ENCODE measurements at regions not wholly inside any gene's neighbourhood (a gene's known extent, or its start where the extent isn't known, plus 50 kb on each side); places are given as distances from the start of the nearest gene placed in this dataset.

GRCh38 chr10:126795318-126795717, 109.9 kb upstream of the DOCK1 start:
- H3K27ac ChIP-seq (ENCODE audit: control insufficient read depth, insufficient read depth), result no peak overlapping the region
- no peaks in the 10 kb centered on the region for H3K36me3 ChIP-seq (ENCODE audit: control insufficient read depth in 2 of 2, insufficient read depth in 2 of 2, low read length in 1 of 2)
- ChIA-PET CTCF (no interaction called here), POLR2A (no interaction called here), RAD21 (ENCODE audit: unreplicated experiment) (no interaction called here), SMC1A (ENCODE audit: uncharacterized antibody, unreplicated experiment) (no interaction called here)
- no peaks in the 10 kb centered on the region for H3K79me2 ChIP-seq (ENCODE audit: control insufficient read depth, insufficient read depth, low read length)
- no TSS peak for BruUV-seq (replicated peaks)
- no peak for TF ChIP-seq SIN3A (IDR thresholded peaks at IDR 0.05; ENCODE audit: low read depth, low read length)
- no peak overlapping the region for H3K4me3 ChIP-seq
- DNase-seq (ENCODE audit: low read depth, low spot score), result no peak
- intact Hi-C loops (cut with micrococcal nuclease; ENCODE audit: unreplicated experiment) (no loop called here), in situ Hi-C loops (cut with MboI) (no loop called here)
- ATAC-seq, result no peak
- H3K9me3 ChIP-seq (replicated peaks; ENCODE audit: control insufficient read depth, insufficient read depth, low read length), result no peaks in the 10 kb centered on the region; the same call in 2 of the 3 replicates
- no peak for FAIRE-seq
- H3K27me3 ChIP-seq (replicated peaks in 1 of 2; ENCODE audit: control insufficient read depth in 2 of 2, insufficient read depth in 2 of 2, low read length in 1 of 2), result no peaks in the 10 kb centered on the region
- 23% methylated on average over 2 of the region's 2 CpGs for WGBS (ENCODE audit: insufficient coverage, insufficient replicate concordance, low lambda C conversion rate, missing lambda C conversion rate)
- no peak overlapping the region for H2AFZ ChIP-seq (ENCODE audit: control insufficient read depth, low read depth, low read length)
- no peaks in the 10 kb centered on the region for H4K20me1 ChIP-seq (ENCODE audit: control insufficient read depth, insufficient read depth)
- H3K9ac ChIP-seq (ENCODE audit: control insufficient read depth, insufficient read depth, low read length), result no peak overlapping the region
- H3K4me2 ChIP-seq (ENCODE audit: control insufficient read depth, insufficient read depth), result no peak overlapping the region
- H3K4me1 ChIP-seq (ENCODE audit: control insufficient read depth, insufficient read depth, low read length), result no peaks in the 10 kb centered on the region

GRCh38 chr10:126798649-126799048, 106.6 kb upstream of the DOCK1 start:
- Histone ChIP-seq H3K27me3 (replicated peaks in 1 of 2; ENCODE audit: control insufficient read depth in 2 of 2, insufficient read depth in 2 of 2, low read length in 1 of 2) (no peaks in the 10 kb centered on the region), H3K9me3 (replicated peaks; ENCODE audit: control insufficient read depth, insufficient read depth, low read length) (no peaks in the 10 kb centered on the region; the same call in 2 of the 3 replicates), H4K20me1 (ENCODE audit: control insufficient read depth, insufficient read depth) (no peaks in the 10 kb centered on the region), H3K4me1 (ENCODE audit: control insufficient read depth, insufficient read depth, low read length) (no peaks in the 10 kb centered on the region), H2AFZ (ENCODE audit: control insufficient read depth, low read depth, low read length) (no peak overlapping the region), H3K9ac (ENCODE audit: control insufficient read depth, insufficient read depth, low read length) (no peak overlapping the region), H3K27ac (ENCODE audit: control insufficient read depth, insufficient read depth) (no peak overlapping the region), H3K36me3 (ENCODE audit: control insufficient read depth in 2 of 2, insufficient read depth in 2 of 2, low read length in 1 of 2) (no peaks in the 10 kb centered on the region), H3K4me3 (no peak overlapping the region), H3K79me2 (ENCODE audit: control insufficient read depth, insufficient read depth, low read length) (no peaks in the 10 kb centered on the region), H3K4me2 (ENCODE audit: control insufficient read depth, insufficient read depth) (no peak overlapping the region)
- FAIRE-seq, result no peak
- no TSS peak for BruUV-seq (replicated peaks)
- ChIA-PET CTCF (no interaction called here), POLR2A (no interaction called here), RAD21 (ENCODE audit: unreplicated experiment) (no interaction called here), SMC1A (ENCODE audit: uncharacterized antibody, unreplicated experiment) (no interaction called here)
- in situ Hi-C loops (cut with MboI) (no loop called here), intact Hi-C loops (cut with micrococcal nuclease; ENCODE audit: unreplicated experiment) (no loop called here)
- DNase-seq (ENCODE audit: low read depth, low spot score), result no peak
- WGBS (ENCODE audit: insufficient coverage, insufficient replicate concordance, low lambda C conversion rate, missing lambda C conversion rate), result 15% methylated on average over 13 of the region's 13 CpGs
- no peak for ATAC-seq
- no peak for TF ChIP-seq ZNF274 (IDR thresholded peaks at IDR 0.05; ENCODE audit: insufficient read depth, insufficient read length)
- TF ChIP-seq FOXM1 (IDR thresholded peaks at IDR 0.05; ENCODE audit: low read depth, low read length), result no peak
- no peak for TF ChIP-seq RELB (IDR thresholded peaks at IDR 0.05; ENCODE audit: low read depth)
- no peak for TF ChIP-seq PBX3 (IDR thresholded peaks at IDR 0.05; ENCODE audit: insufficient replicate concordance, low read depth, low read length)
- no peak for TF ChIP-seq PRDM15 (CRISPR knock-in tag; IDR thresholded peaks at IDR 0.05)
- no peak for TF ChIP-seq IRF5 (IDR thresholded peaks at IDR 0.05; ENCODE audit: borderline replicate concordance)
- TF ChIP-seq RB1 (IDR thresholded peaks at IDR 0.05; ENCODE audit: borderline replicate concordance), result no peak

Data from GM12878 (cell line).